Fibroblast of the aortic adventitia (primary cell): ENCODE measurements at regions not wholly inside any gene's neighbourhood (a gene's known extent, or its start where the extent isn't known, plus 50 kb on each side); places are given as distances from the start of the nearest gene placed in this dataset.
"Not testable (repeated sequence)": the region's sequence is repeated elsewhere in the genome, so short reads cannot be mapped to it uniquely, and the experiment has no call there.

ENCODE experiments used
- DNase-seq: peaks from one replicate; pipeline ENCODE4 v3.0.0-alpha.2; 2010; ENCODE audit warnings: low read depth
- H3K4me3 ChIP-seq: 2 replicates; pipeline ENCODE4 v1.5.1; 2011; ENCODE audit warnings: low read depth, mild to moderate bottlenecking, control low read depth, low read length, moderate library complexity
- TF ChIP-seq, protein P1 (sequence below): IDR thresholded peaks from 2 replicates; pipeline ENCODE4 v1.5.1; 2011; ENCODE audit warnings: mild to moderate bottlenecking, low read length, control low read depth, inconsistent platforms; ENCODE audit not compliant: insufficient read depth

DNA sequence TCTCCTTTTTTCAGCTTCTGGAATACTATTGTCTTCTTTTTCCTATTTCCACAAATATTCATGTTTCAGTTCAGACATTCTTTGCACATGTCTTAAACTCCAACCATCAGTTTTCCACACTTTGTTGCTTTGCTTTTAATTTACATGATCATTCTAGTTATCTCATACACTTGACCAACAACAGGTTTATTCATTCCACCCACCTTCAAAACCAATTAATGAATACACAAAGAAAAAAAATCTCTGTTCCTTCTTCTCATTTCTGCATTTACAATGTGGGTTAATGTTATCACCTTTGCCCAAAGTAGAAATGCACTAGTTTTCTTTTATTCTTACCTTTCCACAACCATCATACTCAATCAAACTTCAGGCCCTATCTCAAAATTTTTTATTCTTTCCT is 216.7 kb downstream of the FRK start:
- no peak for DNase-seq
- no peak overlapping the region for H3K4me3 ChIP-seq
- TF ChIP-seq, protein P1, sequence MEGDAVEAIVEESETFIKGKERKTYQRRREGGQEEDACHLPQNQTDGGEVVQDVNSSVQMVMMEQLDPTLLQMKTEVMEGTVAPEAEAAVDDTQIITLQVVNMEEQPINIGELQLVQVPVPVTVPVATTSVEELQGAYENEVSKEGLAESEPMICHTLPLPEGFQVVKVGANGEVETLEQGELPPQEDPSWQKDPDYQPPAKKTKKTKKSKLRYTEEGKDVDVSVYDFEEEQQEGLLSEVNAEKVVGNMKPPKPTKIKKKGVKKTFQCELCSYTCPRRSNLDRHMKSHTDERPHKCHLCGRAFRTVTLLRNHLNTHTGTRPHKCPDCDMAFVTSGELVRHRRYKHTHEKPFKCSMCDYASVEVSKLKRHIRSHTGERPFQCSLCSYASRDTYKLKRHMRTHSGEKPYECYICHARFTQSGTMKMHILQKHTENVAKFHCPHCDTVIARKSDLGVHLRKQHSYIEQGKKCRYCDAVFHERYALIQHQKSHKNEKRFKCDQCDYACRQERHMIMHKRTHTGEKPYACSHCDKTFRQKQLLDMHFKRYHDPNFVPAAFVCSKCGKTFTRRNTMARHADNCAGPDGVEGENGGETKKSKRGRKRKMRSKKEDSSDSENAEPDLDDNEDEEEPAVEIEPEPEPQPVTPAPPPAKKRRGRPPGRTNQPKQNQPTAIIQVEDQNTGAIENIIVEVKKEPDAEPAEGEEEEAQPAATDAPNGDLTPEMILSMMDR: no peak

GRCh38 chr6:115842338-115842737 is 218.4 kb downstream of the FRK start:
- H3K4me3 ChIP-seq: no peak overlapping the region
- DNase-seq: no peak
- TF ChIP-seq, protein P1: no peak

DNA sequence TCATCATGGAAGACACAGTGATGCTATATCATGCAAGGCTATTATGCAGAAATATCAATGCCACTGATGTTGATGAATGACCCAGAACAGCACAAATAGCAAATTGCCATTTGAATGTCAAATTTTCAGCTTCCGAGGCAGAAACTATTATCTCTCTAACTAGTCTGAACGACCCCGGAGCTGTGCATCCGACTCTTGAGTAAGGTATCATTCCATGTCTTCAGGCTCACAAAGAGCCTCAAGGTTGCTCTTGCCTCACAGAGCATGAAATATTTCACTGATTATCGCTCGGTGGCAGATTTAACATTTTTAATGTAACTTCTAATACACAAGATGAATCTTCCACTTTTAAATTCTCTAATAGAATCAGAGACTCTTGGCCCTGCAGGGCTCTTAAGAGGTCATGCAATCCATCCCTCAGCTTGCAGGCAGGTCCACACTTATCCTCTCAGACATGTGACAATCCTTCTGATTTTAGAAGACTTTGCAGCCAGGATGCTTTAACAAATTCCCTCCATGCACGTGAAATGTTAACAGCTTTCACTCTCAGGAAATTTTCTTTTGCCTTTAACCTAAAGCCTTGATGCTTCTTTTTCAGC is 221.0 kb downstream of the FRK start:
- H3K4me3 ChIP-seq: no peak overlapping the region
- TF ChIP-seq, protein P1: no peak
- no peak for DNase-seq

DNA sequence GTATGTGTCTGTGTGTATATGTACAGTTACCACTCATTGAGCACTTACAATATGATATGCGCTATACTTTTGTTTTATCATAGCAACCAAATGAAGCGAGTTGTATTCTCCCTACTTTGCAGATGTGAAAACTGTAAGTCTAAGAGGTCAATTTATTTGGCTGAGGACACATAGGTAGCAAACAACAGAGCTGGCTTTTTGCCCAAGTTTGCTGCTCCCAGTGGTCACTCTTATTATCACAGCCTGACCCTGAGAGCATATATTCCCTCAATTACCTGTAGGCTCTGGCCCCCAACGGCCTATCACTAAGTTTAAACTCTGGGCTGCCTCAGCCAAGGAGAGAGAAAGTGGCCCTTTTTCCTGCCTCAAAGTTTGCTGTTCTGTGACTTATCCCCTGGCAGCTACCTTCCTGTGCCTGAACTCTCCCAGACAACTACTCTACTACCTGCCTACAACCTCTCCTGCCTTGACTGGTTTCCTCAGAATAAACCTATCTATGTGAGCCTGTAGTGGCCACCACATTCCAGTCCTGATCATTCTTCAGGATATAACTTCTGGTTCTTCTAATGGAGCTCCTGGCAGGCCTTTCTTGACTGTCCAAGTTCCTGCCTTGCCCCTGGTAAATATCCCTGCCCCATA is 221.8 kb downstream of the FRK start:
- DNase-seq: peak; percentile 23
- TF ChIP-seq, protein P1: peak; percentile 45
- H3K4me3 ChIP-seq: no peak overlapping the region

GRCh38 chr6:115838216-115838615 is 222.5 kb downstream of the FRK start:
- TF ChIP-seq, protein P1: no peak
- no peak overlapping the region for H3K4me3 ChIP-seq
- DNase-seq: no peak

DNA sequence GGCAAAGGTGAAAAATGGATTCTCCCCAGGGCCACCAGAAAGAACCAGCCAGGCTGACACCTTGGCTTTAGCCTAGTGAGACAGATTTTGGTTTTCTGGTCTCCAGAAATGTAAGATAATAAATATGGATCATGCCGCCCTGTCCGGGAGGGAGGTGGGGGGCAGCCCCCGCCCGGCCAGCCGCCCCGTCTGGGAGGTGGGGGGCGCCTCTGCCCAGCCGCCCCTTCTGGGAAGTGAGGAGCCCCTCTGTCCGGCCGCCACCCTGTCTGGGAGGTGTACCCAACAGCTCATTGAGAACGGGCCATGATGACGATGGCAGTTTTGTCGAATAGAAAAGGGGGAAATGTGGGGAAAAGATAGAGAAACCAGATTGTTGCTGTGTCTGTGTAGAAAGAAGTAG is 224.3 kb downstream of the FRK start:
- DNase-seq, H3K4me3 ChIP-seq: not testable (repeated sequence)

GRCh38 chr6:115835314-115835713 is 225.4 kb downstream of the FRK start:
- no peak overlapping the region for H3K4me3 ChIP-seq
- TF ChIP-seq, protein P1: no peak
- DNase-seq: no peak

DNA sequence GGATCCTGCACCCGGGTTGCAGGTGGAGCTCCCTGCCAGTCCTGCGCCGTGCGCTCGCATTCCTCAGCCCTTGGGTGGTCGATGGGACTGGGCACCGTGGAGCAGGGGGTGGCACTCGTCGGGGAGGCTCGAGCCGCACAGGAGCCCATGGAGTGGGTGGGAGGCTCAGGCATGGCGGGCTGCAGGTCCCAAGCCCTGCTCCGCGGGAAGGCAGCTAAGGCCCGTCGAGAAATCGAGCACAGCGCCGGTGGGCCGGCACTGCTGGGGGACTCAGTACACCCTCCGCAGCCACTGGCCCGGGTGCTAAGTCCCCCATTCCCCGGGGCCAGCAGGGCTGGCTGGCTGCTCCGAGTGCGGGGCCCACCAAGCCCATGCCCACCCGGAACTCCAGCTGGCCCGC is 226.1 kb downstream of the FRK start:
- DNase-seq, H3K4me3 ChIP-seq: not testable (repeated sequence)
